ENCODE measurements at regions not wholly inside any gene's neighbourhood (a gene's known extent, or its start where the extent isn't known, plus 50 kb on each side); places are given as distances from the start of the nearest gene placed in this dataset.

- no peak overlapping the region for H3K27ac Mint-ChIP-seq
- no peaks in the 10 kb centered on the region for H3K4me1 Mint-ChIP-seq (ENCODE audit: low read depth)
- H3K36me3 Mint-ChIP-seq = peaks cover 2% of the 10 kb centered on the region
- H3K4me3 Mint-ChIP-seq = no peak overlapping the region
- H3K9me3 Mint-ChIP-seq (ENCODE audit: low read depth) = peaks cover 6% of the 10 kb centered on the region
- H3K27me3 Mint-ChIP-seq = no peaks in the 10 kb centered on the region
Observed at GRCh38 chr16:35182043-35182677, 1722.7 kb downstream of the TP53TG3F start.

- no peaks in the 10 kb centered on the region for H3K27me3 Mint-ChIP-seq
- H3K36me3 Mint-ChIP-seq = peaks cover 2% of the 10 kb centered on the region
- peaks cover 6% of the 10 kb centered on the region for H3K9me3 Mint-ChIP-seq (ENCODE audit: low read depth)
- no peak overlapping the region for H3K27ac Mint-ChIP-seq
- no peaks in the 10 kb centered on the region for H3K4me1 Mint-ChIP-seq (ENCODE audit: low read depth)
- no peak overlapping the region for H3K4me3 Mint-ChIP-seq
Observed at GRCh38 chr16:35182943-35183550, 1723.6 kb downstream of the TP53TG3F start.

- Mint-ChIP-seq H3K4me3 (no peak overlapping the region), H3K9me3 (ENCODE audit: low read depth) (no peaks in the 10 kb centered on the region), H3K27ac (no peak overlapping the region), H3K4me1 (ENCODE audit: low read depth) (no peaks in the 10 kb centered on the region), H3K36me3 (peaks cover 2% of the 10 kb centered on the region), H3K27me3 (no peaks in the 10 kb centered on the region)
Observed at GRCh38 chr16:35184356-35184870, 1725.0 kb downstream of the TP53TG3F start.

DNA sequence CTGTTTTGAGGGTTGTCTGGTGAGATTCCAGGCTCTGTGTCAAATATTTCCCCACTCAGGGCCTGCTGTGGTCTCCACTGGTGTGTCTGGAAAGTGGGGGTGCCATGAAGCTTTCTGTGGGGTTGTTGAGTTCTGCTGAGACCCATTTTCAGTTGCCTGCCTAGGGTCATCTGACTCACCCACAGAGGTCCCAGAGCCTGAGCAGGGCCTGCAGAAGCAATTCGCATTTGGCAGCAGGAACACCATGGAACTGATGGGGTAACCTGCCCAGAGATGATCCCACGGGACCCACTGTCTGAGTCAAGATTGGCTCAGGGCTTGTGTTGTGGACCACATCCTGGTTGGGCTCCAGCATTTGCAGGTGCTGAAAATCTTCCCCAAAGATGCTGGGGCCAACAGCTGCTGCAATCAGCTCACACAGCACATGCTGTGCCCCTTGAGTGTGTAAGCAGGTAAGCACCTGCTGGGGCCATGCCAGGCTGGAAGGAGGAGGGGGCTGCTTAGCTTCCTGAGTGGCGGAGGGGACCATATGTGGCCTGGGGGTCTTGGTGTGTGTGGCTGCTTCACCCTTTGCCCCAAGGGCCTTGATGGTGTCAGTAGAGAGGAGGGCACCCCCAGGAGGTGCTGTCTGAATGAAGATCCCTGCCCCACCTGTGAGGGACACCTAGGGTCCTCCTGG lies 1726.1 kb downstream of the TP53TG3F start:
- Mint-ChIP-seq H3K4me3 (no peak overlapping the region), H3K4me1 (ENCODE audit: low read depth) (no peaks in the 10 kb centered on the region), H3K9me3 (ENCODE audit: low read depth) (peaks cover 5% of the 10 kb centered on the region), H3K27ac (no peak overlapping the region), H3K27me3 (no peaks in the 10 kb centered on the region), H3K36me3 (peaks cover 2% of the 10 kb centered on the region)

DNA sequence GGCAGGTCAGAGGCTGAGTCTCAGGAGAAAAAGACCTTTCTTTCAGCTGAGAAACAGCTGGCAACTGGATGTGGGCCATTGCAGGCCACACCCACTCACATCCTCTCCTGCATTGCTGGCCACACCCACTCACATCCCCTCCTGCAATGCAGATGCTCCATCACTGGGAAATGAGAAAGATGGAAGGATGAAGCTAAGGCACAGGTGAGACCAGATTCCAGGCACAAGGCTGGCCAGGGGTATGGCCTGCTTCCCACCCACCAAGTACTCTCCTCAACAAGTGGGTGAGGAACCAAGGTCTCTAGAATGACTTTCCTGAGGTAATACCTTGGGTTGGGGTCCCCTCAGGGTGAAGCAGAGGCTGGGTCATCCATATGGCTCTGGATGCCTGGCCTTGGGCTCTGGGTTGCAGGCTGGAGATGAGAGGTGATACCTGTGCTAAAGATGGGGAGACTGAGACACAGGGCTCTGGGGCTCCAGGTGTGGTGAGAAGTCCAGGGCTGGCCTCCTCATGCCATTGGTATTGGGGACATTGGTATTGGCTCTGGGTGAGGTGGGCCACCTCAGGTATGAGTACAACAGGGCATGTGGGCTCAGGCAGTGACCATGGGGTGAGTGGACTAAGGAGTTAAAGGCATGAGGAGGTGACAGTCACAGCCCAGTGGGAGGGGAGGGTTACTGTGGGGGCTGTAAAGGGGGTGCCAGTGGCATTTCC lies 1726.8 kb downstream of the TP53TG3F start:
- Mint-ChIP-seq H3K4me3 (no peak overlapping the region), H3K9me3 (ENCODE audit: low read depth) (peaks cover 5% of the 10 kb centered on the region), H3K27ac (no peak overlapping the region), H3K4me1 (ENCODE audit: low read depth) (no peaks in the 10 kb centered on the region), H3K27me3 (no peaks in the 10 kb centered on the region), H3K36me3 (peaks cover 2% of the 10 kb centered on the region)

- Mint-ChIP-seq H3K27ac (no peak overlapping the region), H3K9me3 (ENCODE audit: low read depth) (peaks cover 5% of the 10 kb centered on the region), H3K4me3 (no peak overlapping the region), H3K27me3 (no peaks in the 10 kb centered on the region), H3K4me1 (ENCODE audit: low read depth) (no peaks in the 10 kb centered on the region), H3K36me3 (peaks cover 2% of the 10 kb centered on the region)
Observed at GRCh38 chr16:35187665-35188225, 1728.3 kb downstream of the TP53TG3F start.

DNA sequence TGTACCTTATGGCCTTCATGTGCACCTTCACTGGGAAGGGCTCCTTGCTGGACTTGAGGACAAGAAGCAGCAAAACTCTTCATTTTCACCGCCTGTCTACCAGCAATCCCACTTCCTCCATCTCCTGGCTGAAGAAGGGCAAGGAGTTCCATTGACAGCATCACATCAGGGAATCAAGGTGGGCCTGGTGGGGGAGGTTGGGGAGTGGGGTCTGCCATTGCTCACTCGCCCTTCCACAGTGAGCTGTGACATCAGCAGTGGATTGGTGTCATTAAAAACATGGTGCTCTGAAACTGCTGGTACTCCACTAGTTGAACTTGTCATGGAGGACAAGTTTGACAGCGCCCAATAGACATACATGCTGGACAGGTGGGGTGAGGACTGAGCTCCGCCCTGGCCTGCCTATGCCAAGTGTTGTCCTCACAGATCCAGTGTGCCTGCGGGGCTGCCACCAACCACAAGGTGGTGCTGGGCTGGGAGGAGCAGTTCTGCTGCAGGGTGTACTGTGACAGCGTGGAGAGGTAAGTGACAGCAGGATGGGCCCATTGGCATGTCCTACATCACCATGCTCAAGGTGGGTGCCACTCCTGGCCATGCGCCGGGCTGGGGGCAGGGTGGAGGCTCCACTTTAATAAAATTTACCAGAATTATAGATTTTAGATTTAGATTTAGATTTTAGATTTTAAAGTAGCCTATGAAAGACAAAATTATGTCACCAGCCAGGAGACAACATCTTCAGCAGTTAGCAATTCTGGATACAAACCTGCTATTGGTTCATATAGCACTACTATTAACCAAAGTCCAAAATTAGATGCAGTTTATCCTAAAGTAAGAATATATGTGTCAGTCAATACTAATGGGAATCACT lies 1729.1 kb downstream of the TP53TG3F start:
- H3K4me1 Mint-ChIP-seq (ENCODE audit: low read depth) = no peaks in the 10 kb centered on the region

DNA sequence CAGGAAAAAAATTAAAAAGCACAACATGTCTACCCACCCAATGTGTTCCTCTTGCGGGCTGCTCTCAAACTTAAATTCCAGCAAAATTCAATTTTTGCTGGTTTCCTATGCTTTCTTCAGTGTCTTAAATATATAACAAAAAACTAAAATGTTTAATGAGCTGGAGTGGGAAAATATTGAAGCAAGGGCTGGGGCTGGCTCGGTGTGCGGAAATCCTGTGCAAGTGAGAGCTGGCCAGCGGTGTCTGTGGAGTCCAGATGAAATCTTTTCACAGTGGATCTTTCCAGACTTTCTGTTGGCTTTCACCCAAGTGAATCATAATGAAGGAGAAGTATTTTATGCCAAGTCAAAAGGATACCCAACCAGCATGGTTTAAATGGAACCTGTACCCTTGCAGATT lies 1733.6 kb downstream of the TP53TG3F start:
- peaks cover 5% of the 10 kb centered on the region for H3K9me3 Mint-ChIP-seq (ENCODE audit: low read depth)

More for the DNA sequence above, 1729.1 kb downstream of the TP53TG3F start:
- Mint-ChIP-seq H3K27ac (no peak overlapping the region), H3K9me3 (ENCODE audit: low read depth) (peaks cover 5% of the 10 kb centered on the region), H3K36me3 (peaks cover 2% of the 10 kb centered on the region), H3K4me3 (no peak overlapping the region), H3K27me3 (no peaks in the 10 kb centered on the region)

GRCh38 chr16:35193956-35194355 lies 1734.5 kb downstream of the TP53TG3F start:
- H3K27me3 Mint-ChIP-seq = no peaks in the 10 kb centered on the region

More for the DNA sequence above, 1733.6 kb downstream of the TP53TG3F start:
- Mint-ChIP-seq H3K4me3 (no peak overlapping the region), H3K27me3 (no peaks in the 10 kb centered on the region), H3K4me1 (ENCODE audit: low read depth) (no peaks in the 10 kb centered on the region), H3K36me3 (no peaks in the 10 kb centered on the region), H3K27ac (no peak overlapping the region)

DNA sequence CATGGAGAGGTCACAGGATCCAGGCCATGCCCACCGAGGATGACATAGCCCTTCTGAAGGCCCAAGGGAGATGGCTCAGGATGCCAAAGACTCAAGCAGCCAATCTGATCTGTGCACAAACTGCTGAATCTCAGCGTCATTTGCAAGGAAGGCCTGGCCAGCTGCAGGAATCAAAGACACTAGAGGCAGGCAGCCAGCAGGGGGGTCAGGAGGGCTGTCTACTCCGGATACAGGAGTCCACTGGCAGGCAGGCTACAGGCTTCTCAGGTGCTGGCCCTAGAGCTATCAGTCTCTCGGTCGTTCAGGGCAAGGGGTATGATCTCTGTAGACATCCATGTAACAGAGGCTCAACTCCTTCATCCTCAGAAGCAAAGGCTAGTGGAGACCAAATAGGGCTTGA lies 1735.3 kb downstream of the TP53TG3F start:
- Mint-ChIP-seq H3K4me1 (ENCODE audit: low read depth) (no peaks in the 10 kb centered on the region), H3K27me3 (no peaks in the 10 kb centered on the region), H3K4me3 (no peak overlapping the region), H3K27ac (no peak overlapping the region), H3K9me3 (ENCODE audit: low read depth) (peaks cover 8% of the 10 kb centered on the region), H3K36me3 (no peaks in the 10 kb centered on the region)

More at GRCh38 chr16:35193956-35194355, 1734.5 kb downstream of the TP53TG3F start:
- Mint-ChIP-seq H3K4me1 (ENCODE audit: low read depth) (no peaks in the 10 kb centered on the region), H3K36me3 (no peaks in the 10 kb centered on the region), H3K4me3 (no peak overlapping the region), H3K9me3 (ENCODE audit: low read depth) (peaks cover 5% of the 10 kb centered on the region), H3K27ac (no peak overlapping the region)

DNA sequence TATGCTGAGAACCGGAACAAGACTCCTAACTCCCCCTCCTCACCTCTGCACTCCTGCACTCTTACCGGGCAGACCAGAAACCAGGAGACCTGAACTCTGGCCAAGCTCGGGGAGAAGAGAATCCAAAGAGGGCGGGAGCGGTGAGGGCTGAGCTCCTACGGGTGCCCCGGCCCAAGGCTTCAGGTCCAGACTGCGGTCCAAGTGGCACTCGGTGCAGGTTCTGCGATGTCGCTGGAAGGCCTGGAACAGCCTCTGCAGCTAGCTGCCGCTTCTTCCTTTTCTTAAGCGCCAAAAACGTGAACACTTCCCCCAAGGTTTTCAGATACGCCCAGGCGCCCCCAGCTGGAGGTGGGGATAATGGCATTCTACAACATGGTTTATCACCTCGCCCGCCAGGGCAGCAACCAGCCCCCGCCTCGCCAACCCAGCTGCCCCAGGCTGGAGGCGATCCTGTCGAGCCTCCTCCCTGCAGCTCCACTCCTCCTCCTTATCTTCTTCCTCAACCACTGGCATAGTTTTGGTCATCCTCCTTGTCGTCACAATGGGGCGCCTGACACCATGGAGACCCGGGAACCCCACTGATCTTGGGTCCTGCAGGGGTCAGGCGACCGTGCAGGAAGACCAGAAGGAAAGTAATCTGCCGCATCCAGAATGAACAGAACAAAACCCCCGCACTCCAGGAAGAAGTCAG lies 1735.9 kb downstream of the TP53TG3F start:
- H3K4me1 Mint-ChIP-seq (ENCODE audit: low read depth) = no peaks in the 10 kb centered on the region
- no peaks in the 10 kb centered on the region for H3K27me3 Mint-ChIP-seq
- no peaks in the 10 kb centered on the region for H3K36me3 Mint-ChIP-seq
- H3K27ac Mint-ChIP-seq = no peak overlapping the region
- H3K4me3 Mint-ChIP-seq = no peak overlapping the region
- H3K9me3 Mint-ChIP-seq (ENCODE audit: low read depth) = peaks cover 3% of the 10 kb centered on the region

- no peak overlapping the region for H3K4me3 Mint-ChIP-seq
- H3K9me3 Mint-ChIP-seq (ENCODE audit: low read depth) = peaks cover 3% of the 10 kb centered on the region
- no peaks in the 10 kb centered on the region for H3K27me3 Mint-ChIP-seq
Observed at GRCh38 chr16:35195864-35196216, 1736.4 kb downstream of the TP53TG3F start.

GRCh38 chr16:35196313-35196712 lies 1736.9 kb downstream of the TP53TG3F start:
- Mint-ChIP-seq H3K9me3 (ENCODE audit: low read depth) (peaks cover 3% of the 10 kb centered on the region), H3K27me3 (no peaks in the 10 kb centered on the region), H3K36me3 (no peaks in the 10 kb centered on the region), H3K4me3 (no peak overlapping the region), H3K27ac (no peak overlapping the region), H3K4me1 (ENCODE audit: low read depth) (no peaks in the 10 kb centered on the region)

More at GRCh38 chr16:35195864-35196216, 1736.4 kb downstream of the TP53TG3F start:
- Mint-ChIP-seq H3K4me1 (ENCODE audit: low read depth) (no peaks in the 10 kb centered on the region), H3K36me3 (no peaks in the 10 kb centered on the region), H3K27ac (no peak overlapping the region)
